ENCODE measurements at regions not wholly inside any gene's neighbourhood (a gene's known extent, or its start where the extent isn't known, plus 50 kb on each side); places are given as distances from the start of the nearest gene placed in this dataset.

DNA sequence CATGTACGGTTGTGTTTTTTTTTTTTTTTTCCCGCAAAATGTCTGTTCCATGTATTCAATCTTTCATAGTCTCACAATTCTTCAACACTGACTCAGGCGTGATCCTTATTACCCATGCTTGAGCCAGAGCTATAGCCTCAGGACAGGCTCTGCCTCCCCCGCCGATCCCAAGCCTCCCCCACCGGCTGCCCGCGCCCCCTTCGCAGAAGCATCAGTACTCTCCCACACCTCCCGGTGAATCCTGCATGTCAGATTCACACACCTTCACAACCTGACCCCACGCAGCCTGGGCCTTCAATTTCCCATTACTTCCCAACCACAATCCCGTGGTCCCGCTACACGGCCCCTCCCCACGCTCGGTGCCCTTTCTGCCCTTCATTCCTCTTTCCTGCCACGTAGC is 401.5 kb upstream of the JARID2 start:
- Histone ChIP-seq H2AFZ (ENCODE audit: low read length) (no peak overlapping the region), H3K4me2 (ENCODE audit: low read depth, low read length) (no peak overlapping the region), H3K4me1 (ENCODE audit: insufficient read depth, low read length) (no peaks in the 10 kb centered on the region), H3K9ac (ENCODE audit: insufficient read depth, low read depth, low read length) (no peak overlapping the region), H3K27me3 (ENCODE audit: control insufficient read depth in 1 of 2, insufficient read depth in 2 of 2, low read length in 2 of 2) (0 out of 5 replicates have a peak, but pooled peaks cover 0 to 3% of the 10 kb centered on the region in 2 experiments), H3K79me2 (ENCODE audit: insufficient read depth, low read length) (no peaks in the 10 kb centered on the region), H3K9me3 (ENCODE audit: low read length) (no peaks in the 10 kb centered on the region), H3K36me3 (replicated peaks in 1 of 2; ENCODE audit: control insufficient read depth in 1 of 2, insufficient read depth in 2 of 2, low read length in 2 of 2) (no peaks in the 10 kb centered on the region), H3K4me3 (replicated peaks in 1 of 3; ENCODE audit: insufficient read depth in 1 of 3, low read depth in 2 of 3, low read length in 3 of 3) (no peak overlapping the region), H4K20me1 (ENCODE audit: insufficient read depth, low read length) (no peaks in the 10 kb centered on the region), H3K27ac (ENCODE audit: extremely low read length, insufficient read depth, low read length) (no peak overlapping the region)
- ChIA-PET CTCF (ENCODE audit: low intra/inter-chr PET ratio, low total read pairs) (no interaction called here), POLR2A (no interaction called here)
- no peak for FAIRE-seq
- no peak for TF ChIP-seq HNF4A (CRISPR knock-in tag; IDR thresholded peaks at IDR 0.05)
- no peak for TF ChIP-seq REL (CRISPR knock-in tag; conservative IDR thresholded peaks at IDR 0.05)
- no peak for TF ChIP-seq ZNF550 (CRISPR knock-in tag; IDR thresholded peaks at IDR 0.05; ENCODE audit: borderline replicate concordance)
- TF ChIP-seq HMGXB4 (CRISPR knock-in tag; IDR thresholded peaks at IDR 0.05; ENCODE audit: borderline replicate concordance in 1 of 2, low read depth in 1 of 2), result no peak
- no peak for TF ChIP-seq NR2F2 (IDR thresholded peaks at IDR 0.05; ENCODE audit: borderline replicate concordance, low read depth)
- no peak for TF ChIP-seq KLF9 (CRISPR knock-in tag; IDR thresholded peaks at IDR 0.05; ENCODE audit: low read depth)
- TF ChIP-seq ZBTB46 (CRISPR knock-in tag; IDR thresholded peaks at IDR 0.05; ENCODE audit: borderline replicate concordance), result no peak
- TF ChIP-seq ZSCAN31 (CRISPR knock-in tag; IDR thresholded peaks at IDR 0.05; ENCODE audit: low read depth), result no peak
- no peak for TF ChIP-seq CEBPB (IDR thresholded peaks at IDR 0.05; ENCODE audit: borderline replicate concordance, low read depth, low read length)
- TF ChIP-seq, protein P1, sequence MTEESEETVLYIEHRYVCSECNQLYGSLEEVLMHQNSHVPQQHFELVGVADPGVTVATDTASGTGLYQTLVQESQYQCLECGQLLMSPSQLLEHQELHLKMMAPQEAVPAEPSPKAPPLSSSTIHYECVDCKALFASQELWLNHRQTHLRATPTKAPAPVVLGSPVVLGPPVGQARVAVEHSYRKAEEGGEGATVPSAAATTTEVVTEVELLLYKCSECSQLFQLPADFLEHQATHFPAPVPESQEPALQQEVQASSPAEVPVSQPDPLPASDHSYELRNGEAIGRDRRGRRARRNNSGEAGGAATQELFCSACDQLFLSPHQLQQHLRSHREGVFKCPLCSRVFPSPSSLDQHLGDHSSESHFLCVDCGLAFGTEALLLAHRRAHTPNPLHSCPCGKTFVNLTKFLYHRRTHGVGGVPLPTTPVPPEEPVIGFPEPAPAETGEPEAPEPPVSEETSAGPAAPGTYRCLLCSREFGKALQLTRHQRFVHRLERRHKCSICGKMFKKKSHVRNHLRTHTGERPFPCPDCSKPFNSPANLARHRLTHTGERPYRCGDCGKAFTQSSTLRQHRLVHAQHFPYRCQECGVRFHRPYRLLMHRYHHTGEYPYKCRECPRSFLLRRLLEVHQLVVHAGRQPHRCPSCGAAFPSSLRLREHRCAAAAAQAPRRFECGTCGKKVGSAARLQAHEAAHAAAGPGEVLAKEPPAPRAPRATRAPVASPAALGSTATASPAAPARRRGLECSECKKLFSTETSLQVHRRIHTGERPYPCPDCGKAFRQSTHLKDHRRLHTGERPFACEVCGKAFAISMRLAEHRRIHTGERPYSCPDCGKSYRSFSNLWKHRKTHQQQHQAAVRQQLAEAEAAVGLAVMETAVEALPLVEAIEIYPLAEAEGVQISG (CRISPR knock-in tag; IDR thresholded peaks at IDR 0.05), result no peak
- TF ChIP-seq, protein P2, sequence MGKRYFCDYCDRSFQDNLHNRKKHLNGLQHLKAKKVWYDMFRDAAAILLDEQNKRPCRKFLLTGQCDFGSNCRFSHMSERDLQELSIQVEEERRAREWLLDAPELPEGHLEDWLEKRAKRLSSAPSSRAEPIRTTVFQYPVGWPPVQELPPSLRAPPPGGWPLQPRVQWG (CRISPR knock-in tag; IDR thresholded peaks at IDR 0.05; ENCODE audit: borderline replicate concordance, low read depth), result no peak
- no peak for TF ChIP-seq HOXA9 (CRISPR knock-in tag; IDR thresholded peaks at IDR 0.05; ENCODE audit: borderline replicate concordance)
- BruUV-seq (replicated peaks), result no TSS peak
- DNase-seq (ENCODE audit: low spot score), result no peak
- 65% methylated on average over 17 of the region's 17 CpGs for WGBS (ENCODE audit: low lambda C conversion rate)
- intact Hi-C loops (cut with micrococcal nuclease; ENCODE audit: unreplicated experiment), result no loop called here
- no peak for ATAC-seq
- in situ Hi-C loops (cut with HindIII; ENCODE audit: extremely low pct_ligation_motif_present, low pct_unique_long_range_greater_than_20kb), result no loop called here

Measured in HepG2 (cell line).